ENCODE measurements at regions not wholly inside any gene's neighbourhood (a gene's known extent, or its start where the extent isn't known, plus 50 kb on each side); places are given as distances from the start of the nearest gene placed in this dataset.

GRCh38 chr5:96235008-96235910, 197.8 kb downstream of the PCSK1 start:
- TF ChIP-seq, protein P1, sequence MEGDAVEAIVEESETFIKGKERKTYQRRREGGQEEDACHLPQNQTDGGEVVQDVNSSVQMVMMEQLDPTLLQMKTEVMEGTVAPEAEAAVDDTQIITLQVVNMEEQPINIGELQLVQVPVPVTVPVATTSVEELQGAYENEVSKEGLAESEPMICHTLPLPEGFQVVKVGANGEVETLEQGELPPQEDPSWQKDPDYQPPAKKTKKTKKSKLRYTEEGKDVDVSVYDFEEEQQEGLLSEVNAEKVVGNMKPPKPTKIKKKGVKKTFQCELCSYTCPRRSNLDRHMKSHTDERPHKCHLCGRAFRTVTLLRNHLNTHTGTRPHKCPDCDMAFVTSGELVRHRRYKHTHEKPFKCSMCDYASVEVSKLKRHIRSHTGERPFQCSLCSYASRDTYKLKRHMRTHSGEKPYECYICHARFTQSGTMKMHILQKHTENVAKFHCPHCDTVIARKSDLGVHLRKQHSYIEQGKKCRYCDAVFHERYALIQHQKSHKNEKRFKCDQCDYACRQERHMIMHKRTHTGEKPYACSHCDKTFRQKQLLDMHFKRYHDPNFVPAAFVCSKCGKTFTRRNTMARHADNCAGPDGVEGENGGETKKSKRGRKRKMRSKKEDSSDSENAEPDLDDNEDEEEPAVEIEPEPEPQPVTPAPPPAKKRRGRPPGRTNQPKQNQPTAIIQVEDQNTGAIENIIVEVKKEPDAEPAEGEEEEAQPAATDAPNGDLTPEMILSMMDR (IDR thresholded peaks at IDR 0.05), result no peak
- TF ChIP-seq REST (IDR thresholded peaks at IDR 0.05; ENCODE audit: insufficient read depth in 1 of 2, low read depth in 2 of 2, low read length in 1 of 2), result no peak
